Ramos (cell line): ENCODE measurements at regions not wholly inside any gene's neighbourhood (a gene's known extent, or its start where the extent isn't known, plus 50 kb on each side); places are given as distances from the start of the nearest gene placed in this dataset.
"Not testable (repeated sequence)": the region's sequence is repeated elsewhere in the genome, so short reads cannot be mapped to it uniquely, and the experiment has no call there.

Experiments used
- in situ Hi-C: fragments of 300-500 bp; cut with MboI; formaldehyde crosslinking; loops from one replicate; pipeline ENCODE4 v1.14.3; 2022; ENCODE audit warnings: low sequenced_read_pairs; ENCODE audit not compliant: unreplicated experiment

DNA sequence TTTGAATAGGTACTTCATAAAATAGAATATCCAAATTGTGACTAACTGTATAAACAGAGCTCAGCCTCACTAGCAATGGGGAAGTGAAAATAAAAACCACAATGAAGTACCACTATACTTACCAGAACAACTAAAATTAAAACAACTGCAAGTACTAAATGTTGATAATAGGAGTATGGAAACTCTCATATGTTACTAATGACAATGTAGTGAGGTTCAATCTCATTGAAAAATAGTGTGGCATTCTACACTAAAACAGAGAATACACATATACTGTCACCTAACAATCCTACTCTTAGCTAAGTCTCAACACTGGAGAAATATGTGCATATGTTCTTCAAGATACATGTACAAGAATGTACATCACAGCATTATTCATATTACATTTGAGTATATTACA is 132.0 kb upstream of the CARMIL1 start:
- in situ Hi-C loops: no loop called here

DNA sequence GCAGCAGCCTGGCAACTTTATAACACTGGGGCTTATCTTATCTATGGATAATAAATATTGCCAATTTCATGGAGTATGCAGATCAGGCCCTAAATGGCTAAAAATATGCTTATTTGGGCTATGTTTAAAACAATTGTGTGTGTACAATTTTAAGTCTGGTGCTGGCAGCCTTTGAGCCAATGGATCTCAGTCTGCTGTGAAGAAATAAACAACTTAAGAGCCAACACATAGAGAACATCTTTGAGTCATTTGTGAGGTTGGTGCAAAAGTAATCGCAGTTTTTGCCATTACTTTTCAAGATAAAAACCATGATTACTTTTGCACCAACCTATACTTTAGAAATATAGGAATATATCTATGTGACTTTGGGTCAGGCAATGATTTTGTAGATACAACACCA is 129.1 kb upstream of the CARMIL1 start:
- in situ Hi-C loops: no loop called here

DNA sequence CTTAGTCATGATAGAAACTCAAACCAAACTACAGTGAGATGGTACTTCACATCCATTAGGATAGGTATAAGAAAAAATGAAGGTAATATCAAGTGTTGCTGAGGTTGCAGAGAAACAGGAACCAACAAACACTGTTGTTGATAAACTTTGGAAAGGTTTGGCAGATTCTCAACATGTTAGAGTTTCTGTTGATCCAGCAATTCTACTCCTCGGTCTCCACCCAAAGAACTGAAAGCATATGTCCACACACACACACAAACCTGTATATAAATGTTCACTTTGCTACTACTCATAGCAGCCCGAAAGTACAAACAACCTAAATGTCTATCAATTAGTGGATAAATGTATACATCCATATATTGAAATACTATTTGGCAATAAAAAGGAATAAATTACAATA is 128.3 kb upstream of the CARMIL1 start:
- in situ Hi-C loops: no loop called here

DNA sequence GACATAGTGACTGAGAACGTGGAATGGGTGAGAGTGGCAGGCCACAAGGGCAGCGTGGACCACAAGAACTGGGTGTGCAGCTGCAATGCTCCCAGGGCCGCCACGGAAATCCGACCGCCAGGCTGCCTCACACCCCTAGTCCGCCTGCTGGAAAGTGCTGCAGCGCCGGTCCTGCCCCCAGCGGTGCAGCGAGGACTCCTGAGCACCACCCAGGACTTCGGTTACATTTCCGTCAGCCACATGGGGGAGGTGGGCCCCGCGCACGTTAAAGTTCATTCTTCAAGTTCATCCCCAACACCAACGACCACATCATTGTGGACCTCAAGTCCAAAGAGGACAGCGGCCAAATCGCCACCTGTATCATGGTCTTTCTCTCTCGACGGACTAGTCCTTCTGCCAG is 126.1 kb upstream of the CARMIL1 start:
- in situ Hi-C loops: no loop called here

DNA sequence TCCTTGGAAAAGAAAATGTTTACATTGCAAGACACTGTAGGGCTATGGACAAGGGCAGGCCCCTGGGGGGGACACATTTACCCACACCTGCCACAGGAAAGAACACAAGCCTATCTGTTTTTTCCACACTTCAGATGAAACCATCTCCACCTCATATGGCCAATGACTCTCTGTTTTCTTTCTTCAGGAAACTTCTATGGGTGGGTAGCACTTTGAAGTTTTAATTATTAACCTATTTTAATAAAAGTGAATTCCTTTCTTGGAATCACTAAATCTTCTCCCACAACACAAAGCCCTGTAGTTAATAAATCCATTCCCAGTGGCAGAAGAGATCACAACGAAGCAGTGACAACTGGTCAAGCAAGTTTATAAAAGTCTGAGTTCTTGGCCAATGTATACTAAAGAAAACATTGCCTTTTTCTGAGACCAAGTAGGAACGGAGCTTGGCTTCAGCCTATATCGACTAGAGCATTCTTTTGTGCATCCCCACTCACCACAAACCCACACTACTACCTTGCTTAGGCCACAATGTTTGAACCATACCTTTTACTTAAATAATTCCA is 125.1 kb upstream of the CARMIL1 start:
- in situ Hi-C loops: no loop called here

DNA sequence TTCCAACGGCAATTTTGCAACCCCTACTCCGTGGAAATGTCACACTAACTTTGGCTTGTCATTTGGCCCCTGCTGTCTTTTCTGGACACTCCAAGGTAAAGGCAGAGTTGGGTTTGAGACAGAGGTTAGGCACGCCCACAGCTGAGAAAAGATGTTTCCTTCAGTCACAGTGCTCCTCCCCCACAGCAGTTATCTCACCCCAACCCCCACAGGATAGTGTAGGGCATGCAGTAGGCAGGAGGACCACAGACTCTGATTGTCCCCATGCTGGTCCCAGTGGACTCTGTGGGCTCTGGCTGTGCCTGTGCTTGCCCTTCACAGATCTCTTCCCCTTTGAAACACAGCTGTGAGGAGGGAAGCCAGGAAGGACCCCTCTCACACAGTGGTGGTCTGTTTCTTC is 124.0 kb upstream of the CARMIL1 start:
- in situ Hi-C loops: no loop called here

DNA sequence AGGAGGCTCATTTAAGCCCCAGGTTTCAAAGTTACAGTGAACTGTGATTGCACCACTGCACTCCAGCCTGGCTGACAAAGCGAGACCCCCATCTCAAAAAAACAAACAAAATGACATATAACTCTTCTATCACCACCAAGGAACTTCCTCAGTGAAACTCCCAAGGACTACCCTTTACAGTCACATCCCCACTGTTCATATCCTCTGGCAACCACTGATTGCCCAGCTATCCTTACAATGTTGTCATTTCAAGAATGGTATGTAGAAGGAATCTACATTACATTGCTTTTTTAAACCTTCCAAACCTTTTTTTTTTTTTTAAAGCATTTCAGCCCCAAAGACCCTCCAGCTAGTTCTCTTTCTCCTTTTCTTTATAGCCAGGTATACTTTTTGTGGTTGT is 123.1 kb upstream of the CARMIL1 start:
- in situ Hi-C loops: no loop called here

DNA sequence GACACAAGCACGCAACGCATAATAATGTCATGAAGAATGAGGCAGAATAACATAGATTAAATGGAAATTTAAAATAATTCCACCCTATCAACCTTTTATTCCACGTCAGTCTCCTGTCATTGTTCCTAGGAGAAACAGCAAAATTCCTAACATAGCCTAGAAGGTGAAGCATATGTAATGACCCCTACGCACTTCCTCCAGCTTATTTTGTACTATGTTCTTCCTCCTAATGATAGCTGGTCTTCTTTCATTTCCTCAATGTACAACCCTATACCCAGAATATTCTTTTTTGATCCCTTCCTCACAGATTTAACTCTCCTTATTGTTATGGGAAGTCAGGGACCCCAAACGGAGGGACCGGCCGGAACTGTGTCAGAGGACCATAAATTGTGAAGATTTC is 122.0 kb upstream of the CARMIL1 start:
- in situ Hi-C loops: no loop called here

DNA sequence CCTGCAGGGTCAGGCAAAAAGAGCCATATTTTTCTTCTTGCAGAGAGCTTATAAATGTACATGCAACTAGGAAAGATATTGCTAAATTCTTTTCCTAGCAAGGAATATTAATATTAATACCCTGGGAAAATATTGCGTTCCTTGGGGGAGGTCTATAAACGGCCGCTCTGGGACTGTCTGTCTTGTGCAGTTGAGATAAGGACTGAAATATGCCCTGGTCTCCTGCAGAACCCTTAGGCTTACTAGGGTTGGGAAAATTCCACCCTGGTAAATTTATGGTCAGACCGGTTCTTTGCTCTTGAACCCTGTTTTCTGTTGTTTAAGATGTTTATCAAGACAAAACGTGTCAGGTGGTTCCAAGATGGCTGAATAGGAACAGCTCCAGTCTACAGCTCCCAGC is 121.3 kb upstream of the CARMIL1 start:
- in situ Hi-C loops: no loop called here

DNA sequence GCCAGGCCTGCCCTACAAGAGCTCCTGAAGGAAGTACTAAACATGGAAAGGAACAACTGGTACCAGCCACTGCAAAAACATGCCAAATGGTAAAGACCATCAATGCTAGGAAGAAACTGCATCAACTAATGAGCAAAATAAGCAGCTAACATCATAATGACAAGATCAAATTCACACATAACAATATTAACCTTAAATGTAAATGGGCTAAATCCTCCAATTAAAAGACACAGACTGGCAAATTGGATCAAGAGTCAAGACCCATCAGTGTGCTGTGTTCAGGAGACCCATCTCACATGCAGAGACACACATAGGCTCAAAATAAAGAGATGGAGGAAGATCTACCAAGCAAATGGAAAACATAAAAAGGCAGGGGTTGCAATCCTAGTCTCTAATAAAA is 119.0 kb upstream of the CARMIL1 start:
- in situ Hi-C loops: not testable (repeated sequence)

DNA sequence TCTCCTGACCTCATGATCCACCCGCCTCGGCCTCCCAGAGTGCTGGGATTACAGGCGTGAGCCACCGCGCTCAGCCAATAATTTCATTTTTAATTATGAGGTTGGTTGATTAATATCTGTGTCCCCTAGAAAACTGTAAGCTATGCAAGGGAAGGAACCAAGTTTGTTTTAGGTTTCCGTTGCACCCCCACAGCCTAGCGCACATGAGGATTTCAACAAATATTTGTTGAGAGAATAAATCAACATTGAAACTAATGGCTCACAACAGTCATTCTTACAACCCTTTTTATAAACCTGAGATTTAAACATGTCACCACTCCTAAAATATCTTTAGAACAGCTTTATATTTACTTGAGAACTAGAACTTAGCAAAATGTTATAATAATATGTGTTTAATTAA is 114.0 kb upstream of the CARMIL1 start:
- in situ Hi-C loops: no loop called here

DNA sequence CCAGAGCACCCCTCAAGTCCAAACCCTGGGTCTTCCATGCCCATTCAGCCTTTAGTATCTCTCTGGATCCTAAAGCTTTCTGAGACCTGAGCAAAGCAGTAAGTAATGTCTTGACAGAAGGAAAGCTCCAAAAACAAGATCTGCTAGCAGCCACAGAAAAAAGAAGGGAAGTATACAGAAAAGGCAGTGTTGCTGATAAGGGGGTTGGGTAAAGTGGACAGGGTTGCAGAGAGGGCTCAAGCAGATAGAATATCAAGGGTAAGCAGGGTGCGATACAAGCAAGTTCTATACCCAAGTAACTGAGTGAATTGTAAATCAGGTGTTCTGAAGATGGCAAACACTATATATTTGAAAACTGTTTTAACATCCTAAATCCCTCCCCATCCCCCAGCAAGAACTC is 113.4 kb upstream of the CARMIL1 start:
- in situ Hi-C loops: no loop called here

DNA sequence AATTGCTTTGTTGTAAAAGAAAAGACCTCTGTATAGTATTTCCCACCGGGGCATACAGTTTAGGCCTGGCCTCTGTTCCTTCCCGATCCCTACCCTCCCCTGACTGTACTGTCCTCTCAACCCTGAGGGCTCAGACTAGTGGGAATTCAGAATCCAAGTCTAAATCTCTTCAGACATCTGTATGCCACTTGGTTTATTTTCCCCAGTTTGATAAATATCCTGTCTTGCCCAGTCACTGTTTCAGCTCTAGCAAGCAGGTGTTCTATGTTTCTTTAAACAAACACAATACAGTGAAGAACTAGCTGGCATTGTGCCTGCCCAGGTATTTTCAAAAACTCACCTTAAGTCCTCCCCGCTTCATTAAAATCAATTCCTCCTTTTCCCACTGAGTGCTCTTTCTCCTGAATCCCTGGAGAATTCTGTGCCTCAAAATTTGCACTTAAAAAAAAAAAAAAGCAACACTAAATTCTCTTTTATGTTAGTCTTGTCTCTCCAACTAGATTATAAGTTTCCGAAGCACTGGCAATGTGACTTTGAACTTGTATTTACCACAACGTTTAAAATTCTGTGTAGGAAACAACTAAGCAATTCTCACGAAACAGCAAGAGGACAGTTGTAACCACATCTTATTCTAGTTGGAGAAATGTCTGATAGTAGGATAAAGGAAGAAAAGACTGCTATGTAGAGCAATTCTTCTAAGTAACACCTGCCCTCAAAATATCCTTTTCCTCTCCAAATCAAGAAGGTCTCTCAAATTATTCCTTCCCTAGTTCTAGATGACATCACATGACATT is 112.0 kb upstream of the CARMIL1 start:
- in situ Hi-C loops: no loop called here

DNA sequence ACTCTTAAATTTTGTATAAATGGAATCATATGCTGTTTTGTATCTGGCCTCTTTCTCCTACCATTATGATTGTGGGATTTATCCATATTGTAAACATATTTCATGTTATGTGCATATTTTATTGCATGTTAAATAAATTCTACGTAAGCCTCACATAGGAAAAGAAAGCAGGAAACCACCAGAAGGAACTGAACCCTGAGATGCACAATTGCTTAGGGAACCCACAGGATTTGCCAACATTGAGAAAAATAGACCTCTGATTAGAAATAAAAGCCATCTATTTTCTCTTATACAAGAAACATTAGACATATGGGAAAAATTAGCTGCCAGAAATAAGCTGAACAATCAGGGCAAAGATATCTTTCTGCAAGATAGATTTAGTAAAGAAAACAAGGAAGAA is 111.2 kb upstream of the CARMIL1 start:
- in situ Hi-C loops: no loop called here

DNA sequence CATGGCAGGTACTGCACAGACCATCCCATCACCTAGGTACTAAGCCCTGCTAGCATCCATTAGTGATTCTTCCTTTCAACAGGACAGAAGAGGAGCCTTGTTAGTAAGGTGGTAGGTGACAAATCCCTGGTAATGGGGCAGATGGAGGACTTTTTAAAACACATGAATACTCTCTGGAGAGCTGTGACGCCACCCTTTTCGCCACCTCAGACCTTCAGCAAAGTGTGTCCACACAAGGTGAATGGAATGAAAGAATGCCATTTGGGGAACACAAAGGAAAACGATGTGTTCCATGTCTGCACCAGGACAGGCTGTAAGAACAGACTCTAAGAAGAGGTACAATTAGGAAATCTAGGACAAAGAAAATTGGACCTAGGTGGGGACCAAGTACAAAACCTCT is 110.5 kb upstream of the CARMIL1 start:
- in situ Hi-C loops: no loop called here

DNA sequence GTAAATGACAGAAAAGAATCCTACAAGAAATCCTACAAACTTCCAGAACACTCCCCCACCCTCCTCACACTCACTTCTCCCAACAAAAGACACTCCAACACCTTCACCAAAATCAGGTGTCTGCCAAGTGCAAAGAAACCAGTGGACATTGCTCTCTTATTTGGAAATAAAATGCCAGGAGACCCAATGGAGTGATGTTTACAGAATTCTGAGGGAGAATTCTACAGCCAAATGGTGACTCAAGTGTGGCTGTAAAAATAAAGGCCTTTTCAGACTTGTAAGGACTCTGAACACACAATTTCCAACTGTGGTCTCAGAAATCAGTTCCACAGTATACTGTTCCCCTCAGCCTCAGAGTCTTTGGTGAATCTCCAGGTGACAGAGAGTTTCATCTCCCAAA is 109.6 kb upstream of the CARMIL1 start:
- in situ Hi-C loops: no loop called here

DNA sequence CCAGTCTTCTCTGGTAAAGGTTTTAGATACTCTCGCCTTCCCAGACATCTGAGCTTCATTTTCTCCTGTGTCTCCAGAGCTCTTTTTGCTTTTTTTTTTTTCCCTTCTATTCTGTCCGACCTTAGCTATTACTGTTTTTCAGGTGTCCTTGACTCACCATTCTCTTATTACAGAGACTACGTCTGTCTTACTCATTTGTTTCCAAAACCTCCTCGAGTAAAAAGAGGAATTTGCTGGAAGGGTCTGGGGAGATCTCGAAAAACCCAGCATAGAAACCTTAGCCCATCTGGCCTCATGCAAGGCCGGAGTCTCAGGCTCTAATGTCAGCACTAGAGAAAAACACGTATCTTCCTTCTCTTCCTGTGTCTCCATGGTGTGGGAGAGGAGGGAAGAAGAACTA is 109.2 kb upstream of the CARMIL1 start:
- in situ Hi-C loops: no loop called here

DNA sequence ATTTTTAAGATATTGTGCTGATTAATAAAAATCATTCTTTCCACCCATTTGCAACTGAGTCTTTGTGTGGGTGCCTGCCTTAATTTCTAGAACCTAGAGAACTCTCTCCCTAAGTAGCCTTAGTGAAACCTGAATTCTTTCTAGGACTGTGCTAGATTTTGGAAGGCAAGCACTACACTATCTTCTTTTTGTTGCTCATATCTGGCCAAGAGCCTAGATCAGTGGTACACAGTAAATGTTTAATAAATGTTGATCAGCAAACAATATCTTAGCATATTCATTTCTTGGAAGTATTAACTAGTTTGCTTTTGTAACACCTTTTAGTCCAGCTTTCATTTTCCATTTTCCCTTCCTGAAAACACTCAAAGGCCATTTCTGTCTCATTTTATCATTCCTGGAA is 108.5 kb upstream of the CARMIL1 start:
- in situ Hi-C loops: no loop called here

DNA sequence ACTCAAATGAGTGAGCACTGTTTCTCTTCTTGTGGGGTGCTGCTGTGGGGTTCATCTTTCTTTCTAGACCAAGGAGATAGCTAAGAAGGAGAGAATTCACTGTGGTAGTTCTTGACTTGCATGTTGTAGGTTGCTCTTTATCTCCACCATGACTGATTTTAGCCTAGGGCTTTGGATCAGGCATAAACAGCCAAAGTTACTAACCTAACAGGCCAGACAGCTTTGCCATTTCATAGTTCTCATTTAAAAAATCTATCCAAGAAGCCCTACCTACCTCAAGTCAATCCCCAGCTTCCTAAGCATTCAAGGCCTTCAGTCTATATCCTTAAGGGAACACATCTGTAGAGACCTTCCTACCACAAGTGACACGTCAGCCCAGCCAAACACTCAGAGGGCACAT is 107.9 kb upstream of the CARMIL1 start:
- in situ Hi-C loops: no loop called here

DNA sequence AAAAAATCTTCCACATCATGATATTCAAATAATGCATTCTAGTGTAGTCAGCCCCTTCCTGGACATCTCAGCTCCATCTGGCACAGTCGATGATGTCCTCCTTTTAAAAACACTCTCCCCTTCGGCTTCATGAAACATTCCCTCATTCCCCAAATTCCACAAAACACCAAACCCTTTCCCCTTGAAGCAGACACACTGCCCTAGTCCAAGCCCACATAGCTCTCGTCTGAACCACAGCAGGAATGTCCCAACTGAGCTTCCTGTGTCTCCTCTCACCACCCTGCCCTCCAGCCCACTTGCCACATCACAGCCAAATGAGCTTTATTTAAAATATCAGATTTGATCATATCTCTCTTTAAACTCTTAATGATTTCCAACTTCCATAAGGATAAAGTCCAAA is 106.4 kb upstream of the CARMIL1 start:
- in situ Hi-C loops: no loop called here

DNA sequence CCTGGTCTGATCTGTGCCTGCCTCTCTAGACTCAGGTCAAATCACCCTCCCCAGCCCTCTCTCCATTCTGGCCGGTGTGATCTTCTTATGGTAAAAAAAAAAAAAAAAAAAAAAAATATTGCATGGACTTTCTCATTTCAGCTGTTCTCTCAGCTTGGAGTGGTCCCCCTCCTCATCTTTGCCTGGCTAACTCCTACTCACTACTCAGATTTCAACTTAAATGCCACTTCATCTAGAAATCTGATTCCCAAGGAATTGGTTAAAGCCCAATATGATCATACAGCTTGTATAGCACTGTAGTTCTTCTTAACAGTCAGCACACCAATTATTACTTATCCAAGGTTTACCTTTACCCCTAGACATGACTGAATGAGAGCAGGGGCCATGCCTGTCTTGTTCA is 105.9 kb upstream of the CARMIL1 start:
- in situ Hi-C loops: no loop called here

DNA sequence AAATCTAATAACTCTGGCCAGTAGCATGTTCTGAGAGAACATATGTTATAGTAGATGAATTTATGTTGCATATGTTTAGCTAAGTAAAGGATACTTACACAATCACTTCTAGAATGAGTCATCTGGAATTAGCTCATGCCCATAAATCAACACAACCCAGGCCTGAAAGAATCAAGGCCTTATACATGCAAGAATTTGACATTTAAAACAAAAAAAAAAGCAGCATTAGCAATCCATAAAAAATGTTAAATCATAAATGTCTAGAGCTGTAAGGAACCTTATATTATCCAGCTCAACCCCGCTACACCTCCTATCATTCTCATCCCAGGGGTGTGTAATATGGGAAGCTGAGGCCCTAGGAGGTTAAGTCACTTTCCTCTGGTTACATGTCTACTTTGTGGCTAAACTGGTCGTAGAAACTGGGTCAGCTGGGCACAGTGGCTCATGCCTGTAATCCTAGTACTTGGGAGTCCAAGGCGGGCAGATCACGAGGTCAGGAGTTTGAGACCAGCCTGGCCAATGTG is 105.2 kb upstream of the CARMIL1 start:
- in situ Hi-C loops: no loop called here
